Kidney epithelial cell (primary cell): ENCODE measurements at regions not wholly inside any gene's neighbourhood (a gene's known extent, or its start where the extent isn't known, plus 50 kb on each side); places are given as distances from the start of the nearest gene placed in this dataset.

ENCODE experiments used
- DNase-seq: peaks from one replicate; pipeline ENCODE4 v3.0.0-alpha.2; 2010; ENCODE audit warnings: low read depth
- H3K27me3 ChIP-seq: 2 replicates; pipeline ENCODE4 v1.6.0; 2011; ENCODE audit warnings: low read length; ENCODE audit not compliant: control insufficient read depth, insufficient read depth
- H3K36me3 ChIP-seq: 2 replicates; pipeline ENCODE4 v1.5.1; 2011; ENCODE audit warnings: low read length; ENCODE audit not compliant: control insufficient read depth, insufficient read depth
- H3K4me3 ChIP-seq: 2 replicates; pipeline ENCODE4 v1.5.1; 2011; ENCODE audit warnings: low read depth, mild to moderate bottlenecking, control low read depth, low read length
- CTCF ChIP-seq: IDR thresholded peaks from 2 replicates; pipeline ENCODE4 v1.5.1; 2011; ENCODE audit warnings: mild to moderate bottlenecking, moderate library complexity, low read length, control low read depth, inconsistent platforms; ENCODE audit not compliant: insufficient read depth, poor library complexity, severe bottlenecking

DNA sequence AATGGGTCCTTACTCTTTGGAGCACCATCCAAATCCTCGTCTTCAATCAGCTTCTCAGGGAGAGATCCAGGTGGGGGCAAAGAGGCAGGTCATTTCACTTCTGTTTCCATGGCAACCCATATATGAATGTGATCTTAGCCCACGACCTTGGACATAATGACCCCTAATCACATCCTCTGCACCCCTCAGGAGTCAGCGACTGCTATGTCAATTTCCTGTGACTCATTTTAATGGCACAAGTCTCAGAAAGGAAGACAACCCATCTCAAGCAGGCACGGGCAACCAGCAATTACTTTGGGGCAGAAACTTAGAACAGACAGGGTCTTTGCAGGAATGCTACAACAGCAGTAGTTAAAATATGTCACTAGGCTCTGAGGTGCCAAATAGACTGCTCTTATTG, 591.2 kb downstream of the TLR4 start:
- no peak for DNase-seq
- H3K36me3 ChIP-seq: no peaks in the 10 kb centered on the region
- TF ChIP-seq CTCF: no peak
- H3K27me3 ChIP-seq: no peaks in the 10 kb centered on the region
- H3K4me3 ChIP-seq: no peak overlapping the region

DNA sequence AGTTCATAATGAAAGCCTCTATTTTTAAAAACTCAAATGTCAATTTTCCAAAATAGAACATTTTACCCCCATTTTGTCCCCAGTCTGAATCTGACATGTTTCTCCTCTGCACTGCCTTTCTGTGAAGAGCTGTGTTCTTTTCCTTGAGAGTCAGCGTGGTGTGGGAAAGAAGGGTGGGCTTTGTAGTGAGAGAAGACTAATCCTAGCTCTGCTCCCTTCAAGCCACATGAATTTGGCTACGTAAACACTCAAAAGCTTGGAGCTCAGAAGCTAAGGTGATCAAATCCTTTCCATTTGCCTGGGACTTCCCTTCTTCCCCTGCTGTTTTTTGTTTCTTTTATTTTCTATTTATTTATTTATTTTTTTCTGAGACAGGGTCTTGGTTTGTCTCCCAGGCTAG, 598.5 kb downstream of the TLR4 start:
- TF ChIP-seq CTCF: no peak
- no peak overlapping the region for H3K4me3 ChIP-seq
- H3K36me3 ChIP-seq: no peaks in the 10 kb centered on the region
- no peak for DNase-seq
- H3K27me3 ChIP-seq: no peaks in the 10 kb centered on the region

- TF ChIP-seq CTCF: no peak
- Histone ChIP-seq H3K36me3 (no peaks in the 10 kb centered on the region), H3K4me3 (no peak overlapping the region), H3K27me3 (no peaks in the 10 kb centered on the region)
- DNase-seq: no peak
These were observed 599.0 kb downstream of the TLR4 start for GRCh38 chr9:118303216-118303615.

GRCh38 chr9:118305331-118305730, 601.1 kb downstream of the TLR4 start:
- no peaks in the 10 kb centered on the region for H3K36me3 ChIP-seq
- no peaks in the 10 kb centered on the region for H3K27me3 ChIP-seq
- TF ChIP-seq CTCF: no peak
- DNase-seq: no peak
- H3K4me3 ChIP-seq: no peak overlapping the region

- DNase-seq: no peak
- Histone ChIP-seq H3K4me3 (no peak overlapping the region), H3K36me3 (no peaks in the 10 kb centered on the region), H3K27me3 (no peaks in the 10 kb centered on the region)
- no peak for TF ChIP-seq CTCF
These were observed 602.6 kb downstream of the TLR4 start for GRCh38 chr9:118306801-118307200.

- DNase-seq: no peak
- no peaks in the 10 kb centered on the region for H3K36me3 ChIP-seq
- no peak overlapping the region for H3K4me3 ChIP-seq
- TF ChIP-seq CTCF: no peak
- no peaks in the 10 kb centered on the region for H3K27me3 ChIP-seq
These were observed 609.8 kb downstream of the TLR4 start for GRCh38 chr9:118313965-118314364.
